Liver (tissue), 8 donors: ENCODE measurements at regions not wholly inside any gene's neighbourhood (a gene's known extent, or its start where the extent isn't known, plus 50 kb on each side); places are given as distances from the start of the nearest gene placed in this dataset.

Source experiments
- DNase-seq: peaks from one replicate; pipeline ENCODE4 v3.0.0-alpha.2; 2017; ENCODE audit warnings: low spot score
- H3K27ac ChIP-seq, 2 donors: one replicate each; pipeline ENCODE4 v1.7.0; 2013; ENCODE audit warnings: inconsistent platforms in 2 of 2, low read length in 2 of 2, control low read depth in 1 of 2, low read depth in 1 of 2, mild to moderate bottlenecking in 1 of 2
- H3K27me3 ChIP-seq, 4 donors: one replicate each; pipeline versions ENCODE4 v1.6.1 to v1.7.0; 2013; ENCODE audit warnings: low read length in 3 of 4, inconsistent platforms in 1 of 4, mild to moderate bottlenecking in 1 of 4, moderate library complexity in 1 of 4; ENCODE audit not compliant: control insufficient read depth in 4 of 4, insufficient read depth in 4 of 4
- H3K36me3 ChIP-seq, 4 donors: one replicate each; pipeline versions ENCODE4 v1.6.1 to v1.7.0; 2013; ENCODE audit warnings: low read length in 3 of 4, mild to moderate bottlenecking in 3 of 4, low read depth in 1 of 4, moderate library complexity in 1 of 4; ENCODE audit not compliant: control insufficient read depth in 4 of 4, insufficient read depth in 3 of 4
- H3K4me1 ChIP-seq, 4 donors: one replicate each; pipeline versions ENCODE4 v1.6.1 to v1.7.0; 2013; ENCODE audit warnings: low read length in 3 of 4, mild to moderate bottlenecking in 3 of 4, moderate library complexity in 1 of 4; ENCODE audit not compliant: control insufficient read depth in 4 of 4, insufficient read depth in 4 of 4
- H3K4me3 ChIP-seq, 3 donors: one replicate each; pipeline versions ENCODE4 v1.6.1 to v1.7.0; 2013; ENCODE audit warnings: low read length in 3 of 3, control low read depth in 1 of 3, low read depth in 1 of 3, mild to moderate bottlenecking in 1 of 3
- H3K9ac ChIP-seq, 2 donors: one replicate each; pipeline ENCODE4 v1.7.0; 2013; ENCODE audit warnings: low read length in 2 of 2, mild to moderate bottlenecking in 2 of 2, moderate library complexity in 2 of 2, control low read depth in 1 of 2, low read depth in 1 of 2
- H3K9me3 ChIP-seq, 4 donors: one replicate each; pipeline versions ENCODE4 v1.6.1 to v1.7.0; 2013; ENCODE audit warnings: low read length in 3 of 4; ENCODE audit not compliant: control insufficient read depth in 4 of 4
- ATF3 ChIP-seq: IDR thresholded peaks from 2 replicates; pipeline ENCODE4 v1.6.1; 2016; ENCODE audit warnings: antibody characterized with exemption
- CTCF ChIP-seq: fragments of 150-350 bp; IDR thresholded peaks from 2 replicates; pipeline ENCODE4 v1.5.1; 2017; ENCODE audit warnings: improper control_type of control experiment, low read depth, low read length; ENCODE audit not compliant: missing input control
- EGR1 ChIP-seq, 2 donors: IDR thresholded peaks; 2 replicates each; pipeline ENCODE4 v1.6.1; 2016 to 2018; ENCODE audit warnings: antibody characterized with exemption in 2 of 2, low read depth in 2 of 2
- FOXA1 ChIP-seq: IDR thresholded peaks from 2 replicates; pipeline ENCODE4 v1.6.1; 2016; ENCODE audit warnings: antibody characterized with exemption
- FOXA2 ChIP-seq: IDR thresholded peaks from 2 replicates; pipeline ENCODE4 v1.6.1; 2016; ENCODE audit warnings: antibody characterized with exemption
- GABPA ChIP-seq, 2 donors: IDR thresholded peaks in 1 of 2; conservative IDR thresholded peaks in 1 of 2; 2 replicates each; pipeline ENCODE4 v1.6.1; 2016; ENCODE audit warnings: antibody characterized with exemption in 2 of 2, mild to moderate bottlenecking in 1 of 2, moderate library complexity in 1 of 2
- HNF4A ChIP-seq, 2 donors: conservative IDR thresholded peaks; 2 replicates each; pipeline ENCODE4 v1.6.1; 2016; ENCODE audit warnings: antibody characterized with exemption in 2 of 2, mild to moderate bottlenecking in 2 of 2
- HNF4G ChIP-seq: IDR thresholded peaks from 2 replicates; pipeline ENCODE4 v1.6.1; 2016; ENCODE audit warnings: antibody characterized with exemption
- JUND ChIP-seq, 2 donors: IDR thresholded peaks; 2 replicates each; pipeline ENCODE4 v1.6.1; 2016; ENCODE audit warnings: antibody characterized with exemption in 2 of 2
- MAX ChIP-seq: IDR thresholded peaks from 2 replicates; pipeline ENCODE4 v1.6.1; 2016; ENCODE audit warnings: antibody characterized with exemption
- NR2F2 ChIP-seq: IDR thresholded peaks from 2 replicates; pipeline ENCODE4 v1.6.1; 2016; ENCODE audit warnings: antibody characterized with exemption
- RAD21 ChIP-seq, 2 donors: IDR thresholded peaks; 2 replicates each; pipeline ENCODE4 v1.6.1; 2016; ENCODE audit warnings: antibody characterized with exemption in 2 of 2, mild to moderate bottlenecking in 2 of 2
- REST ChIP-seq: IDR thresholded peaks from 2 replicates; pipeline ENCODE4 v1.6.1; 2016; ENCODE audit warnings: antibody characterized with exemption, mild to moderate bottlenecking
- RXRA ChIP-seq, 2 donors: IDR thresholded peaks; 2 replicates each; pipeline ENCODE4 v1.6.1; 2017 to 2018; ENCODE audit warnings: antibody characterized with exemption in 2 of 2, mild to moderate bottlenecking in 1 of 2
- SP1 ChIP-seq: IDR thresholded peaks from 2 replicates; pipeline ENCODE4 v1.6.1; 2018; ENCODE audit warnings: antibody characterized with exemption, mild to moderate bottlenecking
- TAF1 ChIP-seq: conservative IDR thresholded peaks from 2 replicates; pipeline ENCODE4 v1.6.1; 2016; ENCODE audit warnings: antibody characterized with exemption, mild to moderate bottlenecking
- YY1 ChIP-seq: IDR thresholded peaks from 2 replicates; pipeline ENCODE4 v1.6.1; 2016; ENCODE audit warnings: antibody characterized with exemption, mild to moderate bottlenecking
- ZBTB33 ChIP-seq: IDR thresholded peaks from 2 replicates; pipeline ENCODE4 v1.6.1; 2016; ENCODE audit warnings: antibody characterized with exemption
- WGBS: extraction: QIAGEN DNeasy Blood & Tissue Kit; methylation state at CpG from one replicate; pipeline ENCODE4 v1.1.7; 2013; 5-methylcytosine and 5-hydroxymethylcytosine counted together
- donor health status: healthy.
- donor health status: healthy.
- donor health status: healthy.
- donor health status: healthy.
- donor health status: healthy.

GRCh38 chr3:19734453-19734852, 199.6 kb downstream of the EFHB start (continued):
- TF ChIP-seq RAD21 (IDR thresholded peaks at IDR 0.05) (no peak), MAX (no peak), SP1 (no peak), RXRA (IDR thresholded peaks at IDR 0.05) (no peak), FOXA2 (no peak)

GRCh38 chr3:19725000-19725399, 209.0 kb downstream of the EFHB start:
- Histone ChIP-seq H3K36me3 (no peaks in the 10 kb centered on the region), H3K9me3 (no peaks in the 10 kb centered on the region), H3K27ac (no peak overlapping the region), H3K9ac (no peak overlapping the region), H3K4me3 (no peak overlapping the region), H3K27me3 (no peaks in the 10 kb centered on the region), H3K4me1 (peaks cover 0 to 3% (median 0%) of the 10 kb centered on the region in 4 donors)
- WGBS = 82% methylated on average over 3 of the region's 3 CpGs
- TF ChIP-seq HNF4A (conservative IDR thresholded peaks at IDR 0.05) (no peak), REST (no peak), RAD21 (IDR thresholded peaks at IDR 0.05) (no peak), GABPA (IDR thresholded peaks at IDR 0.05 in 1 of 2, conservative IDR thresholded peaks at IDR 0.05 in 1 of 2) (no peak), HNF4G (no peak), MAX (no peak), JUND (IDR thresholded peaks at IDR 0.05) (no peak), CTCF (no peak), RXRA (IDR thresholded peaks at IDR 0.05) (no peak)
- DNase-seq = no peak

GRCh38 chr3:19717736-19718135, 216.3 kb downstream of the EFHB start:
- no peak for DNase-seq
- H3K9me3 ChIP-seq = no peaks in the 10 kb centered on the region
- H3K9ac ChIP-seq = no peak overlapping the region
- TF ChIP-seq TAF1 (no peak), FOXA2 (no peak), RAD21 (IDR thresholded peaks at IDR 0.05) (no peak), MAX (no peak), FOXA1 (no peak), EGR1 (IDR thresholded peaks at IDR 0.05; ENCODE audit: low read depth in 2 of 2) (no peak), GABPA (IDR thresholded peaks at IDR 0.05 in 1 of 2, conservative IDR thresholded peaks at IDR 0.05 in 1 of 2) (no peak), HNF4G (no peak), YY1 (no peak), JUND (IDR thresholded peaks at IDR 0.05) (no peak), ATF3 (no peak), NR2F2 (no peak), RXRA (IDR thresholded peaks at IDR 0.05) (no peak), HNF4A (conservative IDR thresholded peaks at IDR 0.05) (no peak), CTCF (no peak), ZBTB33 (no peak), SP1 (no peak)
- H3K36me3 ChIP-seq = no peaks in the 10 kb centered on the region
- H3K4me1 ChIP-seq = no peaks in the 10 kb centered on the region
- no peaks in the 10 kb centered on the region for H3K27me3 ChIP-seq
- no peak overlapping the region for H3K4me3 ChIP-seq
- no peak overlapping the region for H3K27ac ChIP-seq
